ENCODE measurements at regions not wholly inside any gene's neighbourhood (a gene's known extent, or its start where the extent isn't known, plus 50 kb on each side); places are given as distances from the start of the nearest gene placed in this dataset.

GRCh38 chr4:178462710-178463109 is 1020.5 kb upstream of the AGA start:
- Mint-ChIP-seq H3K27me3 (ENCODE audit: low read depth, unreplicated experiment) (no peaks in the 10 kb centered on the region), H3K27ac (ENCODE audit: unreplicated experiment) (no peak overlapping the region), H3K9me3 (ENCODE audit: unreplicated experiment) (no peaks in the 10 kb centered on the region), H3K4me3 (ENCODE audit: unreplicated experiment) (no peak overlapping the region), H3K36me3 (ENCODE audit: low read depth, unreplicated experiment) (no peaks in the 10 kb centered on the region), H3K4me1 (ENCODE audit: low read depth, unreplicated experiment) (no peaks in the 10 kb centered on the region)
- Histone ChIP-seq H4K20me1 (ENCODE audit: insufficient read depth, low read length) (no peaks in the 10 kb centered on the region), H3K36me3 (ENCODE audit: insufficient read depth, low read length) (no peaks in the 10 kb centered on the region), H3K9ac (ENCODE audit: low read length) (no peak overlapping the region), H3K27ac (ENCODE audit: low read depth, low read length) (no peak overlapping the region), H3K4me2 (ENCODE audit: low read length) (no peak overlapping the region), H3K27me3 (ENCODE audit: insufficient read depth, low read length) (no peaks in the 10 kb centered on the region), H3K79me2 (ENCODE audit: insufficient read depth, low read length) (no peaks in the 10 kb centered on the region), H3K9me3 (ENCODE audit: insufficient read depth, low read depth, low read length) (no peaks in the 10 kb centered on the region), H3K4me3 (ENCODE audit: insufficient read depth, low read depth, low read length) (no peak overlapping the region), H2AFZ (ENCODE audit: low read depth, low read length) (no peak overlapping the region), H3K4me1 (ENCODE audit: insufficient read depth, low read length) (no peaks in the 10 kb centered on the region)
- DNase-seq (ENCODE audit: low read depth) (no peak), FAIRE-seq (no peak)
- no peak for TF ChIP-seq CTCF (IDR thresholded peaks at IDR 0.05; ENCODE audit: insufficient read depth, low read depth, low read length)
- TF ChIP-seq EZH2 (IDR thresholded peaks at IDR 0.05; ENCODE audit: insufficient read depth, low read length): no peak

- Histone ChIP-seq H3K9me3 (ENCODE audit: insufficient read depth, low read depth, low read length) (no peaks in the 10 kb centered on the region), H3K4me1 (ENCODE audit: insufficient read depth, low read length) (no peaks in the 10 kb centered on the region), H2AFZ (ENCODE audit: low read depth, low read length) (no peak overlapping the region), H3K4me2 (ENCODE audit: low read length) (no peak overlapping the region), H3K9ac (ENCODE audit: low read length) (no peak overlapping the region), H3K79me2 (ENCODE audit: insufficient read depth, low read length) (no peaks in the 10 kb centered on the region), H3K36me3 (ENCODE audit: insufficient read depth, low read length) (no peaks in the 10 kb centered on the region), H3K27ac (ENCODE audit: low read depth, low read length) (no peak overlapping the region), H3K4me3 (ENCODE audit: insufficient read depth, low read depth, low read length) (no peak overlapping the region), H3K27me3 (ENCODE audit: insufficient read depth, low read length) (no peaks in the 10 kb centered on the region), H4K20me1 (ENCODE audit: insufficient read depth, low read length) (no peaks in the 10 kb centered on the region)
- Mint-ChIP-seq H3K4me1 (ENCODE audit: low read depth, unreplicated experiment) (no peaks in the 10 kb centered on the region), H3K4me3 (ENCODE audit: unreplicated experiment) (no peak overlapping the region), H3K9me3 (ENCODE audit: unreplicated experiment) (no peaks in the 10 kb centered on the region), H3K27me3 (ENCODE audit: low read depth, unreplicated experiment) (no peaks in the 10 kb centered on the region), H3K36me3 (ENCODE audit: low read depth, unreplicated experiment) (no peaks in the 10 kb centered on the region), H3K27ac (ENCODE audit: unreplicated experiment) (no peak overlapping the region)
- DNase-seq (ENCODE audit: low read depth): no peak
- TF ChIP-seq EZH2 (IDR thresholded peaks at IDR 0.05; ENCODE audit: insufficient read depth, low read length): no peak
- TF ChIP-seq CTCF (IDR thresholded peaks at IDR 0.05; ENCODE audit: insufficient read depth, low read depth, low read length): no peak
- FAIRE-seq: no peak
These were observed 1021.5 kb upstream of the AGA start for GRCh38 chr4:178463747-178464146.

GRCh38 chr4:178470996-178471784 is 1029.0 kb upstream of the AGA start:
- H3K4me3 ChIP-seq (ENCODE audit: insufficient read depth, low read depth, low read length): no peak overlapping the region
- H3K4me1 ChIP-seq (ENCODE audit: insufficient read depth, low read length): no peaks in the 10 kb centered on the region
- no peaks in the 10 kb centered on the region for H3K36me3 ChIP-seq (ENCODE audit: insufficient read depth, low read length)
- TF ChIP-seq CTCF (IDR thresholded peaks at IDR 0.05; ENCODE audit: insufficient read depth, low read depth, low read length) (no peak), EZH2 (IDR thresholded peaks at IDR 0.05; ENCODE audit: insufficient read depth, low read length) (no peak)
- Mint-ChIP-seq H3K4me3 (ENCODE audit: unreplicated experiment) (no peak overlapping the region), H3K36me3 (ENCODE audit: low read depth, unreplicated experiment) (no peaks in the 10 kb centered on the region), H3K27me3 (ENCODE audit: low read depth, unreplicated experiment) (no peaks in the 10 kb centered on the region), H3K27ac (ENCODE audit: unreplicated experiment) (no peak overlapping the region), H3K9me3 (ENCODE audit: unreplicated experiment) (no peaks in the 10 kb centered on the region), H3K4me1 (ENCODE audit: low read depth, unreplicated experiment) (no peaks in the 10 kb centered on the region)
- no peak overlapping the region for H2AFZ ChIP-seq (ENCODE audit: low read depth, low read length)
- no peaks in the 10 kb centered on the region for H3K27me3 ChIP-seq (ENCODE audit: insufficient read depth, low read length)
- H3K27ac ChIP-seq (ENCODE audit: low read depth, low read length): no peak overlapping the region
- no peak for DNase-seq (ENCODE audit: low read depth)
- no peaks in the 10 kb centered on the region for H3K9me3 ChIP-seq (ENCODE audit: insufficient read depth, low read depth, low read length)
- no peak for FAIRE-seq
- H3K9ac ChIP-seq (ENCODE audit: low read length): no peak overlapping the region
- no peaks in the 10 kb centered on the region for H3K79me2 ChIP-seq (ENCODE audit: insufficient read depth, low read length)
- H3K4me2 ChIP-seq (ENCODE audit: low read length): no peak overlapping the region
- H4K20me1 ChIP-seq (ENCODE audit: insufficient read depth, low read length): no peaks in the 10 kb centered on the region
